Uterus (tissue), 2 donors: ENCODE measurements at regions not wholly inside any gene's neighbourhood (a gene's known extent, or its start where the extent isn't known, plus 50 kb on each side); places are given as distances from the start of the nearest gene placed in this dataset.

Experiments used
- POLR2A ChIP-seq, 2 donors: fragments of 450-650 bp; IDR thresholded peaks; one replicate each; pipeline ENCODE4 v1.6.1; 2016; ENCODE audit warnings: antibody characterized with exemption in 2 of 2, mild to moderate bottlenecking in 1 of 2, moderate library complexity in 1 of 2
- TF ChIP-seq, protein P1 (sequence below), 4 experiments: fragments of 200-600 bp in 2 of 4; fragments of 450-650 bp in 2 of 4; sonication (generic) in 2 of 4; IDR thresholded peaks; one replicate each; pipeline ENCODE4 v1.5.1; 2016 to 2019; ENCODE audit warnings: antibody characterized with exemption in 4 of 4, mild to moderate bottlenecking in 2 of 4, moderate library complexity in 1 of 4

DNA sequence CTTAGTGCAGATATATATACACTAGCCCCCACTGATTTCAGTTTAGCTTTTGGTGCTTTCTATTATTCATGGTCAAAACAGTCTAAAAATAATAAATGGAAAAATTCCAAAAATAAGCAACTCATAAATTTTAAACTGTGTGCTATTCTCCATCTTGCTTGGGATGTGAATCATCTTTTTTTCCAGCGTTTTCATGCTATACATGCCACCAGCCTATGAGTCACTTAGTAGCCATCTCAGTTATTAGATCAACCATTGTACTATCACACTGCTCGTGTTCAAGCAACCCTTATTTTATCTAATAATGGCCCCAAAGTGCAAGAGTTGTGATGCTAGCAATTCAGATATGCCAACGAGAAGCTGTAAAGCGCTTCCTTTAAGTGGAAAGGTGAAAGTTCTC, 73.9 kb upstream of the KRR1 start:
- TF ChIP-seq, protein P1, sequence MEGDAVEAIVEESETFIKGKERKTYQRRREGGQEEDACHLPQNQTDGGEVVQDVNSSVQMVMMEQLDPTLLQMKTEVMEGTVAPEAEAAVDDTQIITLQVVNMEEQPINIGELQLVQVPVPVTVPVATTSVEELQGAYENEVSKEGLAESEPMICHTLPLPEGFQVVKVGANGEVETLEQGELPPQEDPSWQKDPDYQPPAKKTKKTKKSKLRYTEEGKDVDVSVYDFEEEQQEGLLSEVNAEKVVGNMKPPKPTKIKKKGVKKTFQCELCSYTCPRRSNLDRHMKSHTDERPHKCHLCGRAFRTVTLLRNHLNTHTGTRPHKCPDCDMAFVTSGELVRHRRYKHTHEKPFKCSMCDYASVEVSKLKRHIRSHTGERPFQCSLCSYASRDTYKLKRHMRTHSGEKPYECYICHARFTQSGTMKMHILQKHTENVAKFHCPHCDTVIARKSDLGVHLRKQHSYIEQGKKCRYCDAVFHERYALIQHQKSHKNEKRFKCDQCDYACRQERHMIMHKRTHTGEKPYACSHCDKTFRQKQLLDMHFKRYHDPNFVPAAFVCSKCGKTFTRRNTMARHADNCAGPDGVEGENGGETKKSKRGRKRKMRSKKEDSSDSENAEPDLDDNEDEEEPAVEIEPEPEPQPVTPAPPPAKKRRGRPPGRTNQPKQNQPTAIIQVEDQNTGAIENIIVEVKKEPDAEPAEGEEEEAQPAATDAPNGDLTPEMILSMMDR (IDR thresholded peaks at IDR 0.05), result no peak
- no peak for TF ChIP-seq POLR2A (IDR thresholded peaks at IDR 0.05)
